WTC11 (cell line): ENCODE measurements at regions not wholly inside any gene's neighbourhood (a gene's known extent, or its start where the extent isn't known, plus 50 kb on each side); places are given as distances from the start of the nearest gene placed in this dataset.

Experiments
- ATAC-seq: fragments of 200-7000 bp; cut with Tn5 transposase; 2 replicates; pipeline ENCODE4 v1.10.0; 2021; ENCODE audit warnings: mild to moderate bottlenecking, moderate library complexity
- CTCF ChIA-PET: fragments of 300-600 bp; sonication (Branson Sonifier 250); formaldehyde crosslinking; loops from one replicate; lab custom pipeline; 2021; ENCODE audit warnings: antibody characterized with exemption; lab: Charles Lee
- POLR2A ChIA-PET: fragments of 350-600 bp; sonication (Branson Sonifier 250); formaldehyde crosslinking; loops from one replicate; lab custom pipeline; 2021; ENCODE audit warnings: antibody characterized with exemption; lab: Charles Lee
- DNase-seq: peaks from one replicate; pipeline ENCODE4 v3.0.0; 2021; ENCODE audit warnings: low spot score
- H3K27ac Mint-ChIP-seq: 2 replicates; pipeline ENCODE4 v1.8.0; 2021; ENCODE audit warnings: mixed read lengths
- H3K27me3 Mint-ChIP-seq: 2 replicates; pipeline ENCODE4 v1.8.0; 2021; ENCODE audit warnings: low read depth, mild to moderate bottlenecking, moderate library complexity, mixed read lengths
- H3K36me3 Mint-ChIP-seq: 2 replicates; pipeline ENCODE4 v1.8.0; 2021; ENCODE audit warnings: mixed read lengths
- H3K4me1 Mint-ChIP-seq: 2 replicates; pipeline ENCODE4 v1.8.0; 2022; ENCODE audit warnings: mixed read lengths
- H3K4me3 Mint-ChIP-seq: 2 replicates; pipeline ENCODE4 v1.8.0; 2021; ENCODE audit warnings: mild to moderate bottlenecking, moderate library complexity, mixed read lengths
- H3K9me3 Mint-ChIP-seq: 2 replicates; pipeline ENCODE4 v1.8.0; 2021; ENCODE audit warnings: mixed read lengths
- ATF2 ChIP-seq: sonication (generic); formaldehyde crosslinking; IDR thresholded peaks from 2 replicates; pipeline ENCODE4 v1.8.1; 2022; ENCODE audit warnings: low read depth, missing genetic modification reagents, borderline replicate concordance
- CBFB ChIP-seq: sonication (generic); formaldehyde crosslinking; IDR thresholded peaks from 2 replicates; pipeline ENCODE4 v1.8.1; 2022; ENCODE audit warnings: mild to moderate bottlenecking, low read depth, missing genetic modification reagents
- CDX4 ChIP-seq: fragments of 250-450 bp; sonication (Bioruptor Pico); IDR thresholded peaks from 2 replicates; pipeline ENCODE4 v1.9.0; 2021; ENCODE audit warnings: moderate library complexity, mild to moderate bottlenecking, inconsistent platforms, borderline replicate concordance
- E2F1 ChIP-seq: sonication (generic); formaldehyde crosslinking; IDR thresholded peaks from 2 replicates; pipeline ENCODE4 v1.8.0; 2022; ENCODE audit warnings: mild to moderate bottlenecking, missing genetic modification reagents
- ESRRA ChIP-seq: sonication (generic); formaldehyde crosslinking; IDR thresholded peaks from 2 replicates; pipeline ENCODE4 v1.8.1; 2022; ENCODE audit warnings: mild to moderate bottlenecking, missing genetic modification reagents, borderline replicate concordance
- GRHL2 ChIP-seq: fragments of 250-450 bp; sonication (Bioruptor Pico); IDR thresholded peaks from 2 replicates; pipeline ENCODE4 v1.8.0; 2022; ENCODE audit warnings: mild to moderate bottlenecking, moderate library complexity; ENCODE audit not compliant: insufficient replicate concordance, severe bottlenecking
- GTF2I ChIP-seq: fragments of 250-450 bp; sonication (Bioruptor Pico); conservative IDR thresholded peaks from 2 replicates; pipeline ENCODE4 v1.4.0; 2021; ENCODE audit warnings: mild to moderate bottlenecking
- KAT7 ChIP-seq: sonication (generic); formaldehyde crosslinking; IDR thresholded peaks from 2 replicates; pipeline ENCODE4 v1.8.1; 2023; ENCODE audit warnings: missing genetic modification reagents, mild to moderate bottlenecking, borderline replicate concordance
- NFE2L1 ChIP-seq: sonication (generic); formaldehyde crosslinking; IDR thresholded peaks from 2 replicates; pipeline ENCODE4 v1.8.1; 2023; ENCODE audit warnings: missing genetic modification reagents
- PRDM15 ChIP-seq: sonication (generic); formaldehyde crosslinking; IDR thresholded peaks from 2 replicates; pipeline ENCODE4 v1.8.0; 2022; ENCODE audit warnings: missing genetic modification reagents
- PRRX2 ChIP-seq: fragments of 250-450 bp; sonication (Bioruptor Pico); IDR thresholded peaks from 2 replicates; pipeline ENCODE4 v1.8.0; 2021; ENCODE audit warnings: mild to moderate bottlenecking
- SMAD3 ChIP-seq: sonication (generic); formaldehyde crosslinking; IDR thresholded peaks from 2 replicates; pipeline ENCODE4 v1.8.0; 2022; ENCODE audit warnings: missing genetic modification reagents, mild to moderate bottlenecking, borderline replicate concordance
- SMAD4 ChIP-seq: sonication (generic); formaldehyde crosslinking; IDR thresholded peaks from 2 replicates; pipeline ENCODE4 v1.8.0; 2022; ENCODE audit warnings: mild to moderate bottlenecking, missing genetic modification reagents
- TCF7 ChIP-seq: sonication (generic); formaldehyde crosslinking; IDR thresholded peaks from 2 replicates; pipeline ENCODE4 v1.8.0; 2022; ENCODE audit warnings: mild to moderate bottlenecking, low read depth, missing genetic modification reagents, moderate library complexity
- ZBTB21 ChIP-seq: sonication (generic); formaldehyde crosslinking; IDR thresholded peaks from 2 replicates; pipeline ENCODE4 v1.8.1; 2023; ENCODE audit warnings: mild to moderate bottlenecking, missing genetic modification reagents, borderline replicate concordance
- ZNF138 ChIP-seq: sonication (generic); formaldehyde crosslinking; conservative IDR thresholded peaks from 2 replicates; pipeline ENCODE4 v1.8.1; 2022; ENCODE audit warnings: mild to moderate bottlenecking, moderate library complexity, missing genetic modification reagents
- ZNF219 ChIP-seq: sonication (generic); formaldehyde crosslinking; IDR thresholded peaks from 2 replicates; pipeline ENCODE4 v1.8.0; 2023; ENCODE audit warnings: missing genetic modification reagents, mild to moderate bottlenecking, borderline replicate concordance
- ZNF263 ChIP-seq: sonication (generic); formaldehyde crosslinking; IDR thresholded peaks from 2 replicates; pipeline ENCODE4 v1.8.1; 2022; ENCODE audit warnings: low read depth, mild to moderate bottlenecking, moderate library complexity, missing genetic modification reagents
- ZNF317 ChIP-seq: sonication (generic); formaldehyde crosslinking; IDR thresholded peaks from 2 replicates; pipeline ENCODE4 v1.8.1; 2023; ENCODE audit warnings: low read depth, mild to moderate bottlenecking, moderate library complexity, missing genetic modification reagents, borderline replicate concordance
- ZNF671 ChIP-seq: fragments of 250-450 bp; sonication (Bioruptor Pico); IDR thresholded peaks from 2 replicates; pipeline ENCODE4 v1.8.0; 2021; ENCODE audit warnings: mild to moderate bottlenecking

GRCh38 chr4:8698341-8699062 lies 105.9 kb downstream of the CPZ start (continued):
- TF ChIP-seq PRDM15 = no peak
- no peak for TF ChIP-seq CDX4 (CRISPR knock-in tag)
- TF ChIP-seq E2F1 = no peak
- no peak for TF ChIP-seq GTF2I (CRISPR knock-in tag)
- TF ChIP-seq, all 79 proteins: peak for 0

- peaks cover 5% of the 10 kb centered on the region for H3K9me3 Mint-ChIP-seq
- DNase-seq (no peak), ATAC-seq (no peak)
- TF ChIP-seq CBFB = no peak
- no peak for TF ChIP-seq TCF7 (CRISPR knock-in tag)
- TF ChIP-seq ZNF138 (CRISPR knock-in tag) = no peak
- TF ChIP-seq ESRRA (CRISPR knock-in tag) = no peak
- no peak for TF ChIP-seq GRHL2
- no peak for TF ChIP-seq KAT7
- no peak for TF ChIP-seq ATF2 (CRISPR knock-in tag)
- TF ChIP-seq ZNF317 = no peak
- TF ChIP-seq SMAD4 (CRISPR knock-in tag) = no peak
- no peak for TF ChIP-seq ZNF671 (CRISPR knock-in tag)
- no peak for TF ChIP-seq PRRX2
- no peak for TF ChIP-seq ZNF263 (CRISPR knock-in tag)
- no peak for TF ChIP-seq SMAD3
- TF ChIP-seq ZNF219 (CRISPR knock-in tag) = no peak
- TF ChIP-seq NFE2L1 (CRISPR knock-in tag) = no peak
- TF ChIP-seq ZBTB21 (CRISPR knock-in tag) = no peak
- no peaks in the 10 kb centered on the region for H3K36me3 Mint-ChIP-seq
- no peaks in the 10 kb centered on the region; the same call in 1 of the 2 replicates for H3K27me3 Mint-ChIP-seq
- no peak overlapping the region for H3K27ac Mint-ChIP-seq
- CTCF ChIA-PET = interaction anchor here (0.9 kb wide), 1 partner anchor 9 kb away, joined by 4 read pairs; no protein-coding TSS in a partner anchor
- H3K4me1 Mint-ChIP-seq = 0 out of 2 replicates have a peak, but pooled peaks cover 3% of the 10 kb centered on the region
- POLR2A ChIA-PET = no interaction called here
- no peak overlapping the region for H3K4me3 Mint-ChIP-seq
These were observed 105.3 kb downstream of the CPZ start for GRCh38 chr4:8697826-8698225.
